ENCODE measurements at regions not wholly inside any gene's neighbourhood (a gene's known extent, or its start where the extent isn't known, plus 50 kb on each side); places are given as distances from the start of the nearest gene placed in this dataset.

GRCh38 chr3:86618706-86619105 lies 372.2 kb downstream of the VGLL3 start:
- H3K9ac ChIP-seq = no peak overlapping the region
- no peaks in the 10 kb centered on the region for H3K4me1 ChIP-seq (ENCODE audit: low read depth, poor library complexity, severe bottlenecking)
- no peak overlapping the region for H2AFZ ChIP-seq (ENCODE audit: low read depth)
- H4K20me1 ChIP-seq (ENCODE audit: insufficient read depth) = no peaks in the 10 kb centered on the region
- no peak overlapping the region for H3K27ac ChIP-seq
- no peak for TF ChIP-seq CTCF (conservative IDR thresholded peaks at IDR 0.05; ENCODE audit: low read depth, low read length)
- no peak overlapping the region for H3K4me2 ChIP-seq
- no peak overlapping the region for H3K4me3 ChIP-seq (IDR thresholded peaks at IDR 0.05; ENCODE audit: insufficient read depth, low read depth, low read length)
- H3K79me2 ChIP-seq (ENCODE audit: insufficient read depth, low read depth) = no peaks in the 10 kb centered on the region
- no peaks in the 10 kb centered on the region for H3K36me3 ChIP-seq (ENCODE audit: insufficient read depth)
- H3K27me3 ChIP-seq (ENCODE audit: insufficient read depth, low read depth) = no peaks in the 10 kb centered on the region

- no peak for TF ChIP-seq CTCF (conservative IDR thresholded peaks at IDR 0.05; ENCODE audit: low read depth, low read length)
- no peak overlapping the region for H2AFZ ChIP-seq (ENCODE audit: low read depth)
- H3K4me3 ChIP-seq (IDR thresholded peaks at IDR 0.05; ENCODE audit: insufficient read depth, low read depth, low read length) = no peak overlapping the region
- H3K79me2 ChIP-seq (ENCODE audit: insufficient read depth, low read depth) = no peaks in the 10 kb centered on the region
- H3K9ac ChIP-seq = no peak overlapping the region
- no peaks in the 10 kb centered on the region for H3K36me3 ChIP-seq (ENCODE audit: insufficient read depth)
- no peaks in the 10 kb centered on the region for H3K27me3 ChIP-seq (ENCODE audit: insufficient read depth, low read depth)
- no peak overlapping the region for H3K4me2 ChIP-seq
- no peaks in the 10 kb centered on the region for H4K20me1 ChIP-seq (ENCODE audit: insufficient read depth)
- no peak overlapping the region for H3K27ac ChIP-seq
- H3K4me1 ChIP-seq (ENCODE audit: low read depth, poor library complexity, severe bottlenecking) = no peaks in the 10 kb centered on the region
Measured at GRCh38 chr3:86605166-86605565, 385.8 kb downstream of the VGLL3 start.

- Histone ChIP-seq H3K36me3 (ENCODE audit: insufficient read depth) (no peaks in the 10 kb centered on the region), H3K27me3 (ENCODE audit: insufficient read depth, low read depth) (no peaks in the 10 kb centered on the region), H2AFZ (ENCODE audit: low read depth) (no peak overlapping the region), H3K9ac (no peak overlapping the region), H3K4me3 (IDR thresholded peaks at IDR 0.05; ENCODE audit: insufficient read depth, low read depth, low read length) (no peak overlapping the region), H3K4me2 (no peak overlapping the region), H3K79me2 (ENCODE audit: insufficient read depth, low read depth) (no peaks in the 10 kb centered on the region), H3K4me1 (ENCODE audit: low read depth, poor library complexity, severe bottlenecking) (no peaks in the 10 kb centered on the region), H3K27ac (no peak overlapping the region), H4K20me1 (ENCODE audit: insufficient read depth) (no peaks in the 10 kb centered on the region)
- no peak for TF ChIP-seq CTCF (conservative IDR thresholded peaks at IDR 0.05; ENCODE audit: low read depth, low read length)
Measured at GRCh38 chr3:86595696-86596095, 395.3 kb downstream of the VGLL3 start.

GRCh38 chr3:86594838-86595237 lies 396.1 kb downstream of the VGLL3 start:
- Histone ChIP-seq H3K4me3 (IDR thresholded peaks at IDR 0.05; ENCODE audit: insufficient read depth, low read depth, low read length) (no peak overlapping the region), H3K4me2 (no peak overlapping the region), H3K79me2 (ENCODE audit: insufficient read depth, low read depth) (no peaks in the 10 kb centered on the region), H3K27ac (no peak overlapping the region), H3K27me3 (ENCODE audit: insufficient read depth, low read depth) (no peaks in the 10 kb centered on the region), H4K20me1 (ENCODE audit: insufficient read depth) (no peaks in the 10 kb centered on the region), H3K36me3 (ENCODE audit: insufficient read depth) (no peaks in the 10 kb centered on the region), H3K9ac (no peak overlapping the region), H3K4me1 (ENCODE audit: low read depth, poor library complexity, severe bottlenecking) (no peaks in the 10 kb centered on the region), H2AFZ (ENCODE audit: low read depth) (no peak overlapping the region)
- no peak for TF ChIP-seq CTCF (conservative IDR thresholded peaks at IDR 0.05; ENCODE audit: low read depth, low read length)

- H3K9ac ChIP-seq = no peak overlapping the region
- no peaks in the 10 kb centered on the region for H3K27me3 ChIP-seq (ENCODE audit: insufficient read depth, low read depth)
- no peak overlapping the region for H3K4me3 ChIP-seq (IDR thresholded peaks at IDR 0.05; ENCODE audit: insufficient read depth, low read depth, low read length)
- no peak overlapping the region for H2AFZ ChIP-seq (ENCODE audit: low read depth)
- no peaks in the 10 kb centered on the region for H3K4me1 ChIP-seq (ENCODE audit: low read depth, poor library complexity, severe bottlenecking)
- no peaks in the 10 kb centered on the region for H3K36me3 ChIP-seq (ENCODE audit: insufficient read depth)
- no peaks in the 10 kb centered on the region for H3K79me2 ChIP-seq (ENCODE audit: insufficient read depth, low read depth)
- H4K20me1 ChIP-seq (ENCODE audit: insufficient read depth) = no peaks in the 10 kb centered on the region
- no peak overlapping the region for H3K4me2 ChIP-seq
- no peak for TF ChIP-seq CTCF (conservative IDR thresholded peaks at IDR 0.05; ENCODE audit: low read depth, low read length)
- no peak overlapping the region for H3K27ac ChIP-seq
Measured at GRCh38 chr3:86578071-86578470, 412.9 kb downstream of the VGLL3 start.

All from KMS-11 (cell line).